ENCODE measurements at regions not wholly inside any gene's neighbourhood (a gene's known extent, or its start where the extent isn't known, plus 50 kb on each side); places are given as distances from the start of the nearest gene placed in this dataset.

DNA sequence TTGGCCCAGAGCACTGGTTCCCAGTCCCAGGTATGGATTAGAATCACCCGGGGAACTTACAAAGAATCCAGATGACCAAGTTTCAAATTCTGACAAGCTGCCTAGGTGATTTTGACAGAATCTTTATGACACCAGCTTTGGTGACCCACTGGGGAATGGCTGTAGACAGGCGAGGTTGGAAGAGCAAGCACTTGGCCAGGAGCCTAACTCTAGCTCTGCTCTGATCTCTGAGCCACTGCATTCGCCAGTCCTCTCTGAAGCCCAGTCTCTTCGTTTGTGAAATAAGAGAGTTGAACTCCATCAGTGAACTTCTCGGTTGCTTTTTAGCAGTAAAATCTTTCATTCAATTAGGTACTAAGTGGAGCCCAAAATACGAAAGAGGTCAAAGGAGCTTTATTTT, 161.2 kb downstream of the VEGFA start:
- TF ChIP-seq ZNF776 (CRISPR knock-in tag; IDR thresholded peaks at IDR 0.05) (no peak), POLR2A (IDR thresholded peaks at IDR 0.05; ENCODE audit: insufficient read depth in 1 of 2, low read depth in 2 of 2, low read length in 2 of 2) (no peak), MAFG (CRISPR knock-in tag; IDR thresholded peaks at IDR 0.05) (no peak), ZNF138 (CRISPR knock-in tag; IDR thresholded peaks at IDR 0.05; ENCODE audit: low read depth) (no peak), ZNF670 (CRISPR knock-in tag; IDR thresholded peaks at IDR 0.05; ENCODE audit: borderline replicate concordance) (no peak), SIN3A (IDR thresholded peaks at IDR 0.05; ENCODE audit: borderline replicate concordance, low read depth, low read length) (no peak)
- TF ChIP-seq, protein P1, sequence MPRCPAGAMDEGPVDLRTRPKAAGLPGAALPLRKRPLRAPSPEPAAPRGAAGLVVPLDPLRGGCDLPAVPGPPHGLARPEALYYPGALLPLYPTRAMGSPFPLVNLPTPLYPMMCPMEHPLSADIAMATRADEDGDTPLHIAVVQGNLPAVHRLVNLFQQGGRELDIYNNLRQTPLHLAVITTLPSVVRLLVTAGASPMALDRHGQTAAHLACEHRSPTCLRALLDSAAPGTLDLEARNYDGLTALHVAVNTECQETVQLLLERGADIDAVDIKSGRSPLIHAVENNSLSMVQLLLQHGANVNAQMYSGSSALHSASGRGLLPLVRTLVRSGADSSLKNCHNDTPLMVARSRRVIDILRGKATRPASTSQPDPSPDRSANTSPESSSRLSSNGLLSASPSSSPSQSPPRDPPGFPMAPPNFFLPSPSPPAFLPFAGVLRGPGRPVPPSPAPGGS (CRISPR knock-in tag; IDR thresholded peaks at IDR 0.05): no peak
